Spleen (tissue), 11 donors: ENCODE measurements at regions not wholly inside any gene's neighbourhood (a gene's known extent, or its start where the extent isn't known, plus 50 kb on each side); places are given as distances from the start of the nearest gene placed in this dataset.

Experiments
- DNase-seq: peaks from one replicate; pipeline ENCODE4 v3.0.0-alpha.2; 2020
- H3K27ac ChIP-seq, 8 donors: fragments of 200-600 bp; sonication (generic) in 7 of 8; 1 replicate in 4 of 8; 2 replicates in 4 of 8; pipeline versions ENCODE4 v1.5.0 to v1.8.0; 2016 to 2021; ENCODE audit warnings: inconsistent platforms in 4 of 8, mild to moderate bottlenecking in 4 of 8, moderate library complexity in 1 of 8
- H3K27me3 ChIP-seq, 7 donors: fragments of 200-600 bp; sonication (generic) in 6 of 7; replicated peaks in 1 of 7; 1 replicate in 4 of 7; 2 replicates in 3 of 7; pipeline versions ENCODE4 v1.5.0 to v1.8.0; 2016 to 2021; ENCODE audit warnings: inconsistent platforms in 3 of 7, mild to moderate bottlenecking in 1 of 7
- H3K36me3 ChIP-seq, 6 donors: fragments of 200-600 bp; sonication (generic) in 5 of 6; 1 replicate in 4 of 6; 2 replicates in 2 of 6; pipeline versions ENCODE4 v1.5.0 to v1.8.0; 2016 to 2021; ENCODE audit warnings: inconsistent platforms in 2 of 6
- H3K4me1 ChIP-seq, 6 donors: fragments of 200-600 bp; sonication (generic) in 5 of 6; 1 replicate in 3 of 6; 2 replicates in 3 of 6; pipeline versions ENCODE4 v1.5.0 to v1.8.0; 2016 to 2021; ENCODE audit warnings: inconsistent platforms in 3 of 6
- H3K4me3 ChIP-seq, 8 donors: fragments of 200-600 bp; sonication (generic) in 7 of 8; 1 replicate in 4 of 8; 2 replicates in 4 of 8; pipeline versions ENCODE4 v1.5.0 to v1.8.0; 2016 to 2021; ENCODE audit warnings: inconsistent platforms in 4 of 8, mild to moderate bottlenecking in 4 of 8, moderate library complexity in 2 of 8
- H3K9me3 ChIP-seq, 8 donors: fragments of 200-600 bp; sonication (generic) in 7 of 8; 1 replicate in 4 of 8; 2 replicates in 4 of 8; pipeline versions ENCODE4 v1.5.0 to v1.8.0; 2016 to 2021; ENCODE audit warnings: inconsistent platforms in 4 of 8
- CTCF ChIP-seq, 11 experiments: fragments of 200-600 bp in 7 of 11; fragments of 450-650 bp in 4 of 11; sonication (generic) in 4 of 11; IDR thresholded peaks in 8 of 11; conservative IDR thresholded peaks in 3 of 11; 1 replicate in 7 of 11; 2 replicates in 4 of 11; pipeline versions ENCODE4 v1.4.0 to v1.8.0; 2016 to 2021; ENCODE audit warnings: antibody characterized with exemption in 11 of 11, inconsistent platforms in 4 of 11, mild to moderate bottlenecking in 1 of 11
- POLR2A ChIP-seq, 3 donors: fragments of 450-650 bp; IDR thresholded peaks; one replicate each; pipeline ENCODE4 v1.5.1; 2017; ENCODE audit warnings: antibody characterized with exemption in 3 of 3, mild to moderate bottlenecking in 1 of 3
- POLR2AphosphoS5 ChIP-seq, 3 donors: sonication (generic); formaldehyde crosslinking; IDR thresholded peaks; one replicate each; pipeline ENCODE4 v1.5.1; 2017; ENCODE audit warnings: antibody characterized with exemption in 3 of 3
- WGBS, 5 donors: extraction: QIAGEN DNeasy Blood & Tissue Kit in 3 of 5; methylation state at CpG; one replicate each; pipeline versions ENCODE4 v1.1.5 to v1.1.7; 2013 to 2018; 5-methylcytosine and 5-hydroxymethylcytosine counted together
- intact Hi-C: fragments of 100-400 bp; cut with DNase I; formaldehyde crosslinking; loops from one replicate; pipeline ENCODE4 v1.15.0; 2023; ENCODE audit warnings: low total_unique reads
- donor health status: healthy with polysubstance abuse.
- donor health status: DM: no; HTN: no; CAD: no; lungs with moderate emphysema.
- donor health status: DM: no; HTN: no; CAD: no.
- donor health status: Bipolar disorder and iron deficiency.
- donor health status: healthy.
- donor health status: DM: no; HTN: no; CAD: no.
- donor health status: DM: yes; HTN: yes; CAD: no.

- no peak overlapping the region for H3K27ac ChIP-seq
- intact Hi-C loops, result no loop called here
- no peaks in the 10 kb centered on the region for H3K9me3 ChIP-seq
- no peak overlapping the region for H3K4me3 ChIP-seq
- DNase-seq, result no peak
- H3K27me3 ChIP-seq, result no peaks in the 10 kb centered on the region
- no peak for TF ChIP-seq POLR2AphosphoS5 (IDR thresholded peaks at IDR 0.05)
- TF ChIP-seq POLR2A (IDR thresholded peaks at IDR 0.05), result no peak
- no peak for TF ChIP-seq CTCF (IDR thresholded peaks at IDR 0.05 in 8 of 11, conservative IDR thresholded peaks at IDR 0.05 in 3 of 11)
- H3K36me3 ChIP-seq, result no peaks in the 10 kb centered on the region
- no peaks in the 10 kb centered on the region for H3K4me1 ChIP-seq
These were observed 2291.1 kb downstream of the MRPL39 start for GRCh38 chr21:23316190-23316589.

- Histone ChIP-seq H3K4me1 (no peaks in the 10 kb centered on the region), H3K9me3 (peaks cover 0 to 4% (median 0%) of the 10 kb centered on the region in 8 donors), H3K4me3 (no peak overlapping the region), H3K36me3 (no peaks in the 10 kb centered on the region), H3K27ac (no peak overlapping the region), H3K27me3 (no peaks in the 10 kb centered on the region)
- no peak for DNase-seq
- TF ChIP-seq CTCF (IDR thresholded peaks at IDR 0.05 in 8 of 11, conservative IDR thresholded peaks at IDR 0.05 in 3 of 11), result no peak
- TF ChIP-seq POLR2AphosphoS5 (IDR thresholded peaks at IDR 0.05), result no peak
- no peak for TF ChIP-seq POLR2A (IDR thresholded peaks at IDR 0.05)
- 31 to 43% (median 42%) methylated on average over 1 of the region's 1 CpG for WGBS, 5 donors
- intact Hi-C loops, result no loop called here
These were observed 2298.5 kb downstream of the MRPL39 start for GRCh38 chr21:23308741-23309140.

- H3K27ac ChIP-seq, result no peak overlapping the region
- H3K9me3 ChIP-seq, result peaks cover 0 to 16% (median 0%) of the 10 kb centered on the region in 8 donors
- WGBS, 5 donors, result 0 to 74% (median 44%) methylated on average over 1 of the region's 1 CpG
These were observed 2300.2 kb downstream of the MRPL39 start for GRCh38 chr21:23307065-23307464.

GRCh38 chr21:23292292-23292691 lies 2294.1 kb downstream of the NCAM2 start:
- TF ChIP-seq CTCF (IDR thresholded peaks at IDR 0.05 in 8 of 11, conservative IDR thresholded peaks at IDR 0.05 in 3 of 11) (no peak), POLR2A (IDR thresholded peaks at IDR 0.05) (no peak), POLR2AphosphoS5 (IDR thresholded peaks at IDR 0.05) (no peak)
- WGBS, 5 donors, result 75 to 96% (median 77%) methylated on average over 3 of the region's 3 CpGs
- intact Hi-C loops, result no loop called here
- no peak for DNase-seq
- H3K27me3 ChIP-seq, result no peaks in the 10 kb centered on the region
- H3K36me3 ChIP-seq, result no peaks in the 10 kb centered on the region
- no peak overlapping the region for H3K4me3 ChIP-seq
- peaks cover 0 to 17% (median 6%) of the 10 kb centered on the region in 8 donors for H3K9me3 ChIP-seq
- no peaks in the 10 kb centered on the region for H3K4me1 ChIP-seq
- no peak overlapping the region for H3K27ac ChIP-seq

More at GRCh38 chr21:23307065-23307464, 2300.2 kb downstream of the MRPL39 start:
- intact Hi-C loops, result no loop called here
- DNase-seq, result no peak
- TF ChIP-seq CTCF (IDR thresholded peaks at IDR 0.05 in 8 of 11, conservative IDR thresholded peaks at IDR 0.05 in 3 of 11) (no peak), POLR2A (IDR thresholded peaks at IDR 0.05) (no peak), POLR2AphosphoS5 (IDR thresholded peaks at IDR 0.05) (no peak)
- Histone ChIP-seq H3K4me1 (no peaks in the 10 kb centered on the region), H3K27me3 (no peaks in the 10 kb centered on the region), H3K4me3 (no peak overlapping the region), H3K36me3 (no peaks in the 10 kb centered on the region)
